Panc1 (cell line): ENCODE measurements at regions not wholly inside any gene's neighbourhood (a gene's known extent, or its start where the extent isn't known, plus 50 kb on each side); places are given as distances from the start of the nearest gene placed in this dataset.

Experiments
- ATAC-seq: fragments of 200-7000 bp; cut with Tn5 transposase; 2 replicates; pipeline ENCODE4 v1.9.1; 2020; ENCODE audit warnings: mild to moderate bottlenecking, moderate library complexity
- BruUV-seq: library from RNA; stranded (reverse); fragments of 400-500 nt; replicated peaks from 2 replicates; lab custom pipeline; 2021; lab: Mats Ljungman, UMichigan
- CTCF ChIA-PET: fragments of 300-600 bp; sonication (Branson Sonifier 250); formaldehyde crosslinking; loops from one replicate; lab custom pipeline; 2022; ENCODE audit warnings: antibody characterized with exemption; lab: Charles Lee
- POLR2A ChIA-PET: fragments of 300-600 bp; sonication (Branson Sonifier 250); formaldehyde crosslinking; loops from one replicate; lab custom pipeline; 2022; ENCODE audit warnings: antibody characterized with exemption; lab: Charles Lee
- DNase-seq: peaks from one replicate; pipeline ENCODE4 v3.0.0-alpha.2; 2010; ENCODE audit warnings: low read depth, low spot score
- H3K27ac ChIP-seq: 2 replicates; pipeline ENCODE4 v1.5.1; 2011; ENCODE audit warnings: mild to moderate bottlenecking, low read length, inconsistent platforms
- H3K27me3 ChIP-seq: fragments of 200-500 bp; sonication (Bioruptor generic); 2 replicates; pipeline ENCODE4 v1.6.0; 2014; ENCODE audit warnings: low read length, inconsistent platforms; ENCODE audit not compliant: control insufficient read depth, insufficient read depth
- H3K36me3 ChIP-seq: fragments of 200-500 bp; sonication (Bioruptor generic); 2 replicates; pipeline ENCODE4 v1.5.1; 2014; ENCODE audit warnings: inconsistent platforms, mild to moderate bottlenecking, low read length, moderate library complexity; ENCODE audit not compliant: control insufficient read depth, insufficient read depth
- H3K4me1 ChIP-seq: 2 replicates; pipeline ENCODE4 v1.5.1; 2011; ENCODE audit warnings: inconsistent platforms, mild to moderate bottlenecking, low read length, moderate library complexity; ENCODE audit not compliant: control insufficient read depth, insufficient read depth
- H3K4me3 ChIP-seq, 2 experiments: 2 replicates each; pipeline ENCODE4 v1.5.1; 2011 to 2012; ENCODE audit warnings: low read depth in 2 of 2, low read length in 2 of 2, mild to moderate bottlenecking in 2 of 2, inconsistent platforms in 1 of 2, moderate library complexity in 1 of 2
- H3K9me3 ChIP-seq: fragments of 200-500 bp; sonication (Bioruptor generic); 2 replicates; pipeline ENCODE4 v1.5.1; 2014; ENCODE audit warnings: low read depth, mild to moderate bottlenecking, inconsistent platforms, low read length, moderate library complexity; ENCODE audit not compliant: control insufficient read depth, insufficient read depth
- POLR2AphosphoS5 ChIP-seq: IDR thresholded peaks from 2 replicates; pipeline ENCODE4 v1.6.1; 2012; ENCODE audit warnings: mild to moderate bottlenecking, low read depth, low read length, moderate library complexity
- REST ChIP-seq, 2 experiments: IDR thresholded peaks; 2 replicates each; pipeline ENCODE4 v1.6.1; 2011 to 2012; ENCODE audit warnings: low read depth in 2 of 2, control low read depth in 1 of 2, low read length in 1 of 2, mild to moderate bottlenecking in 1 of 2, moderate library complexity in 1 of 2; ENCODE audit not compliant: insufficient read depth in 1 of 2
- SIN3A ChIP-seq: IDR thresholded peaks from 2 replicates; pipeline ENCODE4 v1.6.1; 2012; ENCODE audit warnings: low read depth, mild to moderate bottlenecking, low read length, moderate library complexity, borderline replicate concordance; ENCODE audit not compliant: insufficient read depth
- TCF7L2 ChIP-seq: IDR thresholded peaks from 2 replicates; pipeline ENCODE4 v1.6.1; 2011; ENCODE audit warnings: mild to moderate bottlenecking, low read depth, low read length, inconsistent platforms
- in situ Hi-C: cut with HindIII; loops from 2 replicates; pipeline ENCODE4 v1.10.0; 2016; ENCODE audit warnings: low sequenced_read_pairs, low pct_unique_long_range_greater_than_20kb
- intact Hi-C: fragments of 100-400 bp; cut with micrococcal nuclease; formaldehyde crosslinking; loops from one replicate; pipeline ENCODE4 v1.10.0; 2022; ENCODE audit not compliant: unreplicated experiment
- TF ChIP-seq, protein P1 (sequence below): fragments of 450-650 bp; IDR thresholded peaks from 2 replicates; pipeline ENCODE4 v1.5.1; 2017; ENCODE audit warnings: mild to moderate bottlenecking

GRCh38 chr1:56439610-56440264, 139.6 kb downstream of the PLPP3 start:
- ChIA-PET CTCF (no interaction called here), POLR2A (no interaction called here)
- no peaks in the 10 kb centered on the region; the same call in 1 of the 2 replicates for H3K27me3 ChIP-seq
- no peak overlapping the region for H3K4me3 ChIP-seq
- no peaks in the 10 kb centered on the region for H3K9me3 ChIP-seq
- no TSS peak for BruUV-seq
- H3K4me1 ChIP-seq, result no peaks in the 10 kb centered on the region
- H3K36me3 ChIP-seq, result no peaks in the 10 kb centered on the region
- intact Hi-C loops (no loop called here), in situ Hi-C loops (no loop called here)
- DNase-seq, result no peak
- no peak for ATAC-seq
- H3K27ac ChIP-seq, result no peak overlapping the region
- TF ChIP-seq REST (IDR thresholded peaks at IDR 0.05; ENCODE audit: insufficient read depth in 1 of 2, low read depth in 2 of 2, low read length in 1 of 2), result no peak
- TF ChIP-seq, protein P1, sequence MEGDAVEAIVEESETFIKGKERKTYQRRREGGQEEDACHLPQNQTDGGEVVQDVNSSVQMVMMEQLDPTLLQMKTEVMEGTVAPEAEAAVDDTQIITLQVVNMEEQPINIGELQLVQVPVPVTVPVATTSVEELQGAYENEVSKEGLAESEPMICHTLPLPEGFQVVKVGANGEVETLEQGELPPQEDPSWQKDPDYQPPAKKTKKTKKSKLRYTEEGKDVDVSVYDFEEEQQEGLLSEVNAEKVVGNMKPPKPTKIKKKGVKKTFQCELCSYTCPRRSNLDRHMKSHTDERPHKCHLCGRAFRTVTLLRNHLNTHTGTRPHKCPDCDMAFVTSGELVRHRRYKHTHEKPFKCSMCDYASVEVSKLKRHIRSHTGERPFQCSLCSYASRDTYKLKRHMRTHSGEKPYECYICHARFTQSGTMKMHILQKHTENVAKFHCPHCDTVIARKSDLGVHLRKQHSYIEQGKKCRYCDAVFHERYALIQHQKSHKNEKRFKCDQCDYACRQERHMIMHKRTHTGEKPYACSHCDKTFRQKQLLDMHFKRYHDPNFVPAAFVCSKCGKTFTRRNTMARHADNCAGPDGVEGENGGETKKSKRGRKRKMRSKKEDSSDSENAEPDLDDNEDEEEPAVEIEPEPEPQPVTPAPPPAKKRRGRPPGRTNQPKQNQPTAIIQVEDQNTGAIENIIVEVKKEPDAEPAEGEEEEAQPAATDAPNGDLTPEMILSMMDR, result no peak
- no peak for TF ChIP-seq POLR2AphosphoS5
- TF ChIP-seq TCF7L2, result no peak
- TF ChIP-seq SIN3A, result no peak

DNA sequence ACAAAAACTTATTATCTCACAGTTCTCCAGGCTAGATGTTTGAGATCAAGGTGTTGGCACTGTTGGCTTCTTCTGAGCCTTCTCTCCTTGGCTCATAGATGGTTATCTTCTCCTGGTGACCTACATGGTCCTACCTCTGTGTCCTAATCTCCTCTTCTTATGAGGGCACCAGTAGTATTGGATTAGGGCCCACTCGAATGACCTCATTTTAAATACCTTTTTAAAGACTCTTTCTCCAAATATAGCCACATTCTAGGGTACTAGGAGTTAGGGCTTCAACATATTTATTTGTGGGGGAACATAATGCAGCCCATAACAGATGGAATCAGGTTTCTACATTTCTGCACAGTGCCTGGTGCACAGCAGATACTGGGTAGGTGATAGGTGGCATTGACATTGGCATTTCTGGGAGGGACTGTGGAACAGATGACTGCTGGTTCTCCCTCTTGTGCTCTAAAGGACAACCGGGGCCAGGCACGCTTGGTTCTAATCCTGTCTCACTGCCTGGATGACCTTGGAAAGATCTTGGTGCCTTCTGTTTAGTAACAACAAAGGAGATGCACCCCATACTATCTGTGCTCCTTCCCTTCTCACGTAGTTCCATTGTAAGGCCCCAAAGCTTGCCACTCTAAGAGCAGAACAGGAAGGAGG, 140.3 kb downstream of the PLPP3 start:
- ChIA-PET CTCF (no interaction called here), POLR2A (no interaction called here)
- no peak for DNase-seq
- no peaks in the 10 kb centered on the region for H3K9me3 ChIP-seq
- H3K27ac ChIP-seq, result no peak overlapping the region
- no peaks in the 10 kb centered on the region for H3K4me1 ChIP-seq
- ATAC-seq, result no peak
- in situ Hi-C loops (no loop called here), intact Hi-C loops (no loop called here)
- no peaks in the 10 kb centered on the region; the same call in 1 of the 2 replicates for H3K27me3 ChIP-seq
- no peaks in the 10 kb centered on the region for H3K36me3 ChIP-seq
- no TSS peak for BruUV-seq
- TF ChIP-seq SIN3A (no peak), REST (IDR thresholded peaks at IDR 0.05; ENCODE audit: insufficient read depth in 1 of 2, low read depth in 2 of 2, low read length in 1 of 2) (no peak), TCF7L2 (no peak), POLR2AphosphoS5 (no peak)
- TF ChIP-seq, protein P1, result no peak
- H3K4me3 ChIP-seq, result no peak overlapping the region
